IPS-18c (cell line): ENCODE measurements at regions not wholly inside any gene's neighbourhood (a gene's known extent, or its start where the extent isn't known, plus 50 kb on each side); places are given as distances from the start of the nearest gene placed in this dataset.
"Not testable (repeated sequence)": the region's sequence is repeated elsewhere in the genome, so short reads cannot be mapped to it uniquely, and the experiment has no call there.

Source experiments
- H3K4me3 ChIP-seq: 2 replicates; pipeline ENCODE4 v1.7.0; 2013; ENCODE audit warnings: low read depth, mild to moderate bottlenecking, low read length, moderate library complexity; ENCODE audit not compliant: insufficient read depth
- H3K9me3 ChIP-seq: one replicate; pipeline ENCODE4 v1.6.1; 2013; ENCODE audit warnings: mild to moderate bottlenecking, low read length, moderate library complexity; ENCODE audit not compliant: control insufficient read depth, insufficient read depth

DNA sequence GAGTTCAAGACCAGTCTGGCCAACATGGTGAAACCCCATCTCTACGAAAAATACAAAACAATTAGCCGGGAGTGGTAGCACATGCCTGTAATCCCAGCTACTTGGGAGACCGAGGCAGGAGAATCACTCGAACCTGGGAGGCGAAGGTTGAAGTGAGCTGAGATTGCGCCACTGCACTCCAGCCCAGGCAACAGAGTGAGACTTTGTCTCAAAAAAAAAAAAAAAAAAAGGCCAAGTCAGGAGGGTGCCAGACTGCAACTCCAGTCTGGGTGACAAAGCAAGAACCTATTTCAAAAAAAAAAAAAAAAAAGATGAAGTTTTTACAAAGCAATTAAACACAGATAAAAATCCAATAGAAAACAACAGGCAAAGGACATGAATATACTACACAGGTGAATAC is 59.1 kb upstream of the NOTCH2NLA start:
- not testable (repeated sequence) for H3K9me3 ChIP-seq, H3K4me3 ChIP-seq

DNA sequence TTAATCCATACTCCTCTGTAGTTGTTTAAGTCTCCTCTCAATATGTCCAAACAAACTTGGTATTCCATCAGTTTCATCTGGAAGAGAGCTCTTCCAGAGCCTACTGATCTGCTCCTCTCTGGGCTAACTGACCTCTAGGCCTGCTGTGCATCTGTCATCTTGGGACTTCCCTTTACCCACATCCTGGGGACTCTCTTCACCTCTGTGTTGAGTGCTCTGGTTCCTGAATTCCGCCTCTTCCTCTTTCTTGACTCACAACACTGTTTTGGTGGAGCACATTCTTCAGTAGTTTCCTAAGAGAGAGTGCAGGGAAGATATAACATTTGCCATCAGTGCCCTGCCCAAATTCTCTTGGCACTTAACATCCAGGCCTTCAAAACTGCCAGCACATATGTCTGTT is 55.9 kb upstream of the NOTCH2NLA start:
- H3K9me3 ChIP-seq, H3K4me3 ChIP-seq: not testable (repeated sequence)

DNA sequence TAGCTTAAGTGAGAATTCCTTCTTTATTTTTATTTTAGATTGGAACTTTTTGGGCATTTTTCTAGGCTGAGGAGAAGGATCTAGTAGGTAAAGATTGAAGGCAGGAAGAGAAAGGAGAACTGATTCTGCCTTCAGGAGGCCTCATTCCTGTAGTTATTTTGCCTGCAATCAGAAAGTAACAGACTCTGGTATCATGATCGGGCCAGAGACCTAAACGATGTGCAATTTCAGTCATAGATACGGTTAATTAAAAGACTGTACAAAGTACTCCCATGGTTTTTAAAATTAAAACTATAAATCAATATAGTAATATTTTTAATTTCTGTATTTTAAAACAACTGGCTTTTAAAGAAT is 54.7 kb upstream of the NOTCH2NLA start:
- not testable (repeated sequence) for H3K4me3 ChIP-seq, H3K9me3 ChIP-seq

DNA sequence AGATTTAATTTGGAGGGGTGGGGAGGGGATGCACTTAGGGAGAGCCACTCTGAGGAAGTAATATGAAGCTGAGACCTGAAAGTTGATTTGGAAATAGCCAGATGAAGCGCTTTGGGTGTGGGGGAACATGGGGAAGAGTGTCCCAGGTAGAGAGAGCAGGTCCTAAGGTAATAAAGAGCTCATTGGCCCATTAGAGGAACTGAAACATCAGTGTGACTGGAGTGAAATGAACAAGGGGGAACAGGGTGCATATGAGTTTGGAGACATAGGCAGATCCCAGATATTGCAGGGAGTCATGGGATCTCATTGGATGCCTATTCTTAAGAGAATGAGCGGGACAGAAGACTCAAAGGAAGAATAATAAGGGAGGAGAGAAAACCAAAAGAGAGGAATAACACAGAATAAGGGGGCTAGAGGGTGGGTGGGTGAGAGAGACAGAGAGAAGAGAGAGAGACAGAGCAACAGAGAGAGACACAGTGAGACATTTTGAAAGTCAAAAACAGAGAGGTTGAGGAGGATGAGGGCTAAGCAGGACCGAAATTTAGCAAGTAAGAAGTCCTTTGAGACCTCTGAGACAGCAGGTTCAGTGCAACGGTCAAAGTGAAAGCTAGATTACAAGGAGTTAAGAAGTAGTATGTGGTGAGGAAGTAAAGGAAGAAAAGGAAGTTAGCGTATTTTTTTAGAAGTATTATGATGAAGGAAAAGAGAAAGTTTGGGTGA is 54.1 kb upstream of the NOTCH2NLA start:
- H3K9me3 ChIP-seq, H3K4me3 ChIP-seq: not testable (repeated sequence)

DNA sequence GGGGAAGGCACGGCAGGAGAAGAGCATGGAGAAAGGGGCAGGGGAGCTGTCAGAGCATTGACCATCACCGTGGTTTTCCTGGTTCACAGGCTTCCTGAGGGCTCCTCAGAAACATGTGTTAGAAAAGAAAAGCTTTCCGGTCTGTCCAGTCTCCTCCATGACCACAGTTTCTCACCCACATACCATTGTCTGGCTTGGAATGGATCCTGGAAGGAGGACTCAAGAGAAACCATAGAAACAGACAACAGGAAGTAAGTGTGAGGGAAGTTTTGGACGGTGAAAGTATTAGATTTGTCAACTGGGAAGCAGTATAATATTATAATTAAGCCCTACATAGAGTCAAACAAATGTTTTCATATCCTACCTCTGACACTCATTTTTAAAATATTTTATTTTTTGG is 52.7 kb upstream of the NOTCH2NLA start:
- H3K4me3 ChIP-seq, H3K9me3 ChIP-seq: not testable (repeated sequence)

DNA sequence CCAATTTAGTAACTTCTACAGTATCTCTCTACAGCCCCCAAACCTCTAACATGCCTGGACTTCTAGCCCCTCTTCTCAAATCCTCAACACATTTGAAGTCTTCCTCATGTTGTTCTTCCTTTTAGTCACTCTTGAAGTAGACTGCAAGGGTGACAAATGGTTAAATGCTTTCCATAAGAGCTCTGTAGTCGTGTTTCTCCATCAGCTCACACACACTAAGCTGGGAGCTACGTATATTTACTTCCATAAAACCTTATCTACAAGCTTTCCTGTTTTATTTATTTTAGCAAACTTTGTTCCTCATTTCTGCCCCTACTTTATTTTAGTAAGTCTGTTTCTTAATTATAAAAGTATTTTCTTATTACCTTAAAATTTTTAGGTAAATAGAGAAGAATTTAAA is 49.9 kb upstream of the NOTCH2NLA start:
- H3K9me3 ChIP-seq, H3K4me3 ChIP-seq: not testable (repeated sequence)
